Left lobe of liver (tissue), 2 donors: ENCODE measurements at regions not wholly inside any gene's neighbourhood (a gene's known extent, or its start where the extent isn't known, plus 50 kb on each side); places are given as distances from the start of the nearest gene placed in this dataset.
"Not testable (repeated sequence)": the region's sequence is repeated elsewhere in the genome, so short reads cannot be mapped to it uniquely, and the experiment has no call there.

Experiments
- ATAC-seq: fragments of 200-7000 bp; cut with Tn5 transposase; one replicate; pipeline ENCODE4 v1.9.1; 2020; ENCODE audit warnings: mild to moderate bottlenecking, moderate library complexity
- DNase-seq: peaks from one replicate; pipeline ENCODE4 v3.0.0-alpha.2; 2020; ENCODE audit warnings: low spot score
- donor health status: DM: no; HTN: no; CAD: no; lungs with moderate emphysema.
- donor health status: DM: no; HTN: yes; CAD: no.

DNA sequence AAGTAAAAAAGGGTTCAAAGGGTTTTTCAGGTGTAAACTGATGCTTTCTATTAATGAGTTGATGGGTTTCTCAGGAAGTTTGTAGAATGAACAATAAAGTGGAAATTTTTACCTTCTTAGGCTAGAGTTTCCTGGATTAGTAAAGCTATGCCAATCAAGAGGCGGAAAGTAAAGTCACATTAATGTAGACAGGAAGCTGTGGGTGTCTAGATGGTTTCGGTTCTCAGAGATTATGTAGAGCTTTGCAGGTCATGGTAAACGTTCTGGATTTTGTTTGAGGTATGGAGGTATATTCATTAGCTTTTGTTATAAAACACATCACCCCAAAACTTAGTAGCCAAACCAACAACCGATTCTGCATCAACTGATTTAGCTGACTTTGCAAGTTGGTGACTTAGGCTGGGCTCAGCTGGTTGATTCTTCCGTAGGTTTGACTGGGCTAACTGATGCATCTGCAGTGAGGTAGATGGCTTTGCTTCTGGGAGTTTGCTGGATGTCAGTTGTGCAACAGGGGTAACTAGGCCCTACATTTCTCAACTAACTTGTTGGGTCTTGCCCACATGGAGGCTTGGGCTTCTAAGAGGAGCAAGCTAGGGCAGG, 273.8 kb downstream of the MSX2 start:
- no peak for DNase-seq

DNA sequence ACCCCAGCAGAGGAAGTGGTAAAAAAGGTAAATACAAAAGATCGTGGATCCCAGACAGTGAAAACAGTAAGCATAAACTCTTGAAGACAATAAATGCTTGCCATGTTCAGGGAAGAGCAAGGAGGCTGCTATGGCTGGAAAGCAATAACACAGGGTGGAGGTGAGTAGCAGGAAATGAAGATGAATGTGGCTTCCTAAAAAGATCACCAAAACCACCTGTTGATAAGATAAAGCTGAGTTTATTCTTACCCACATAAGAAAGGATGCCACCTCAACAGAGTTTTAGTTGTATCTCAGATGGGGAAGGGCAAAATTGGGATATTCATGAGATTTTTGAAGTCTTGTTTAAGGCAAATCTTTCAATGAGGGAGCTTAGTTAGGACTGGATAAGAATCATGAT, 273.3 kb downstream of the MSX2 start:
- DNase-seq (no peak), ATAC-seq (no peak)

More for the DNA sequence above, 273.8 kb downstream of the MSX2 start:
- ATAC-seq: no peak

DNA sequence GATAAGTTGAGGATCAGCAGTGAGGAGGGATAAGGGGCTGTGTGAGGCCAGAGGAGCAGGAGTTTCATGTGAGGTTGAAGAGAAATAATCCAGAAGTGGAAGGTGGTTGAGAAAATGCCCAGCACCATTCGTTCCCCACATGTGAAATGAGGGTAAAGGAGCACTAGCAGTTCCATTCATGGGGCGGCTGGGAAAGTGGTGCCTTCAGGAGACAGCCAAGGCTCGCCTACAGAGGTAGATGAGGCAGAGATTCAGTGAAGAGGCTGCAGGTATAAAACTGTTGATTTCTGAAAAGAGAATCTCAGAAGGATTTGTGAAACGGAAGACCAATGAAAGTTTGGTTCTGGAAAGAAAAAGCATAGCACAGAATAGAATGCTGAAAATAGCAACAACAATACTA, 272.6 kb downstream of the MSX2 start:
- no peak for DNase-seq
- no peak for ATAC-seq

DNA sequence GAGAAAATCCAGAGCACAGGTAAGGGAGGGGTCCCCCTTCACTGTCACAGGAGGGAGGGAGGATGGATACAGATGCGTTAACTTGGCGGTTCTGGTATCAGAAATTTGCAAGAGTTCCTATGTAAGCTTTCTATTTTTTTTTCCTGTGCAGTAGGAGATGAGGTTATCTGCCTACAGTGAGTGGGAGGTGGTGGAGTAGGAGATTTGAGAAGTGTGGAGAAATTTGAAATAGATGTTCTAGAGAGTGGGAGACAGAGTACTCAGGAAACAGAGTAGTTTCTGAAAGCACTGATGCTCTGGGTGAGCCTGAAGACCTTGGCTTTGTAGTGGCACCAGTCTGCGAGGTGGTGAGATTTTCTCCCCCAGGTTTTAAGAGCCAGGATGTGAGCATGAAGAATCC, 271.4 kb downstream of the MSX2 start:
- DNase-seq: no peak
- ATAC-seq: no peak

DNA sequence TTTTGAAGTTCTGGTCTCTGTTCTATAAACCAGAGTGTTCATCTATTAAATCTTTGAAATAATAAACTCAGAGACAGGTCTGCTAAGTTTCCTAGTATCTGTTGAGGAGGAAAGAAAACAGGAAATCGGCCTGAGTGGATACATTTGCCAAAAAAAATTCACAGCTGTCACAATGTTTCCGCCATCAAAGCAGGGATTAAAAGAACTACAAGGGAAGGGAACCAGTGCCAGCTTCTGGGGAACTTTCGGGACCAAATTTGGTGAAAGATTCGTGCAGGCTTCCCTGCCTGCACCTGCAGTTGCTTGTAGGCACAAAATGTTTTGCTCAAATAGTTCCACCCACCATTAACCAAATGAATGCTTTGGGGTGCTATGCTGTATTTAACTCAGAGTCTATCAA, 267.5 kb downstream of the MSX2 start:
- ATAC-seq (no peak), DNase-seq (no peak)

DNA sequence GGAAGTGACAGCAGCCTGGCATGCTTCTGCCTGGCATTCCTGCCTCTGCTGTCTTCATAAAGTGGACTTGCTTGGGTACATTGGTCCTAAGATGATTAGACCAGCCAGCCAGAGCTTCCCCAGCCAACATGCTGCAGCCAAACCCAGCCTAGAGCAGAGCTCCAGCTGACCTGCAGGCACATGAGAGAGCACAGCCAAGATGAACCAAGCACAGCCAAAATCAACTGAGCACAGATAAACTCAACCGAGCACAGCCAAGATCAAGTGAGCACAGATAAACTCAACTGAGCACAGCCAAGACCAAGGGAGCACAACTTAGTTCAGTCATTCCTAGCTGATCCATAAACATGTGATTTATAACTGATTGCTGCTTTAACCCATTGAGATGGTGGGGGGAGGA, 266.5 kb downstream of the MSX2 start:
- ATAC-seq (peak; percentile 98), DNase-seq (peak; percentile 64)

DNA sequence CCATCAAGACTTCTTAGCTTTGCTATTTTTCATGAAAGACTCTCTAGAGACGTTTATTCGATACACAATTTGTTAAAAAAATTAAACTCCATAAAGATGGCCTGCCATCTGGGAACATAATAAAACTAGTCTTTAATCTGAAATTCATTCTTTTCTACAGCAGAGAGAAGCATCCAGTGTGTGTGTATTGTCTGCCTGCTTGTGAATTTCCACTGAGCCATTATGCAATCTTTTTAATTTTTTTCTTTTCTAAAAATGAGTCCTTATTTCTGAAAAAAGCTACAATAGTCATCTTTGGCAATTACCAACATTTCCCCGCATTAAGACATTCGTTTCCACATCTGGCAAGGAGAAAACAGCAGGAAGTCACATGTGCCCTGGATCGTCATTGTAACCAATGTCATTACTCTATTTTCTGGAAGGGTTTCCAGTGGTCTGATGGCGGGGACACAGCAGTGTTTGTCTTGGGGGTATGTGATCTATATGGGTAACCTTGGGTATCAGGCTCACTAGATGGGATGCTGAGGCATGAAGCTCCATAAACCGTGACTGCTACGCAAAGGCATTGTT, 263.1 kb downstream of the MSX2 start:
- ATAC-seq: no peak
- DNase-seq: no peak

DNA sequence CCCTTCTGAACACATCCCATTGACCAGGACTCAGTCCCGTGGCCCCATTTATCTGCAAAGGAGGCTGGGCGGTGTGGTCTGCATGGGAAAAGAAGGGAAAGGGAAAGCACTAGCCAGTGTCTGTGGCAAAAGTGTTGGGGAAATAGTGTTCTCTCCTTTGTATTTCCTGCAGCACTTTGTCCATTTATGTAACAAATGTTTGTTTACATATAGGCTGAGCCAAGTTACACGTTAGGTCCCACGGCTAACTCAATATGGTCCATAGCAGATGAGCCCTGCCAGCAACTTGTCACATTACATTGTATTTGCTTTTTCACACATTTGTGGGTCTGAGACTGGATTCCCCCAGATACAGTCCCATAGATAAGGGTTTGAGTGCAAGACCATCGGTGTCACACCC, 260.5 kb downstream of the MSX2 start:
- ATAC-seq: peak; percentile 71

DNA sequence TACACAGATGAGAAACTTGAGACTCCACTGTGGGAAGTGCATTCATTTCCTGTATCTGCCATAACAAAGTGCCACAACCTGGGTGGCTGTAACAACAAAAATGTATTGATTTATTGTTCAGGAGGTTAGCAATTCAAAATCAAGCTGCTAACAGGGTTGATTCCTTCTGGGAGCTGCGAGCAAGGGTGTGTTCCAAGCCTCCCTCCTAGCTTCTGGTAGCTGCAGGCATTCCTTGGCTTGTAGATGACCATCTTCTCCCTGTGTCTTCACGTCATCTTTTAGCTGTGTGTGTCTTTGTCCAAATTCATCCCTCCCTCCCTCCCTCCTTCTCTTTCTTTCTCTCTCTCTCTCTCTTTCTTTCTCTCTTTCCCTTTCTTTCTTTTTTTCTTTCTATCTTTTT, 258.1 kb downstream of the MSX2 start:
- ATAC-seq (no peak), DNase-seq (no peak)

More for the DNA sequence above, 260.5 kb downstream of the MSX2 start:
- no peak for DNase-seq

DNA sequence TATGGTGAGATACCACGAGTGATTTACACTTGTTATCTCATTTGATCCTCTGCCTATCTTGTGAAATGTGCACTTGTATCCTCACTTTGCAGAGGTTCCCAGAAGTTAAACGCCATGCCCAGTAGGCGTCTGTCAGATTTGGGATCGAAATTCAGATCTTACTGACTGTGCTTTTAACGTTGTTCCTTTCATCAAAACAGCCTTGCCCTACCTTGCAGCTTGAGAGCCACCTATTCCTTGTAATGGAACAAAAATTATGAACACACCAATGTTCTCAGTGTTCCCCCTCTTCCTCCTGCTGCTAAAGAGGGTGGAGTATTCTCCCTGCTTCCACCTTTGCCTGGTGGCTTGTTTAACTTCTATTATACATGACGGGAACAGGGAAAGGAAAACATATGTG, 257.0 kb downstream of the MSX2 start:
- ATAC-seq: peak; percentile 48

DNA sequence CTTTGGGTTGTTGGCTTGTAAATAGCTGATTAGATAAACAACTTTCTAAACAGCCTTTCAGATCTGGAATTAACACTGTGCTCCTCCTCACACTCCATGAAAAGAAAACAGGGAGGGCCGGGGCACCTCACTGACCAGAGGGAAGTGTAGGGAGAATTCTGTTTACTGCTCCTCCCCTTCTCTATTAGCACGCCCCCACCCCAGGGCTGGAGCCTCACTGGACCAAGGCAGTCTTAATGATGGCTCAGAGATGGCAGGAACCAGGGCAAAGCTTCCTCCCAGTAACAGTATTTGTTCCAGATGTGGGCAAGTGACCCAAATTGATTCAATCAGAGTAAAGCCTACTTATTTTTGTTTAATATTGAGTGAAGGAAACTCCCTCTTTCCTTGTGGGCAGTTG, 256.6 kb downstream of the MSX2 start:
- ATAC-seq (no peak), DNase-seq (no peak)

More for the DNA sequence above, 257.0 kb downstream of the MSX2 start:
- no peak for DNase-seq

DNA sequence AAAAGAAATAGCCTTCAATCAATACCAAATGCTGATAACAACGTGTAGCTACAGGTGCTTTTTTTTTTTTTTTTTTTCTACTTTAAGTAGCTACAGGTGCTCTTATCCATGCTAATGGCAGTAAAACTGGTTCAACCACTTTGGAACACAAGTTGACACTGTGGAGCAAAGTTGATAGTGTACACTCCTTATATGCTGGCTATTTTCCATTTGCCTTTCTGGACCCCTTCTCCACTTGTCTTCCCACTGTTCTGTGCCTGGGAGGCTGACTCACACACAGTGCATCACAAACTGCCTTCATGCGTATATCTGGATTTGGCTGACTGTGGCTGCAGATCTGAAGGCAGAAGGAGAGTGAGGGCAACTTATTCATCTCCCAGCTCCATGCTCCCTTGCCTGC, 247.9 kb downstream of the MSX2 start:
- no peak for ATAC-seq
- no peak for DNase-seq

DNA sequence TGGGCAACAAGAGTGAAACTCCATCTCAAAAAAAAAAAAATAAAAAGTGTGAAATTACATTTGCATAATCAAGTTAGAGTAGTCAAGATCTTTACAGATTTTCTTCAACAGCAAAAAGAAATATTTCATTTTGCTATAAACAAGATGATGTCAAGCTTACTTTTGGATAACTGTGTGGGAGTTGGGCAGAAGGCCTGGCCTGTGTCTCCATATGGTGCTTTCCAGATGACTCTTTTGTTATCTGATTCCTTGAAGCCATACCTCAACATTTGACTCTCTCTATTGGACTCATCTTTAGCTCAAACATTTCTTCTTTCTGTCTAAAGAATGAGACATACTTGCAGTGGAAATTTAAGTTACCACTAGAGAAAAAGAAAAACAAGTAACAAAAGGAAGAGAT, 246.8 kb downstream of the MSX2 start:
- DNase-seq: no peak
- no peak for ATAC-seq

DNA sequence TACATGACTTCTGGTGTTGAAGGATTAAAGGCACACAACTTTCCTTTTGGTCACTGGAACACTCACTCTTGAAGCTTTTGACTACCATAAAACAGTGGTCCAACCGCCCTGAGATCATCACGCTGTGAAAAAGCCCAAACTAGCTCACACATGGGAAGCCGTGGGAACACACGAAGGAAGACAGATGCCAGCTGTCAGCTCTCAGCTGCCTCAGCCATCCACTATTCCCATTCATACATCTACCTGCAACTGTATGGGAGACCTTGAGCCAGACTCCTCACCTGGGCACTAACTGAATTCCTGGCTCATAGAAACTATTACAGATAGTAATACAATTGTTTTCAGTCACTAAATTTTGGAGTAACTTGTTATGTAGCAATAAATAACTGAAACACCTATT, 246.1 kb downstream of the MSX2 start:
- DNase-seq (no peak), ATAC-seq (no peak)

DNA sequence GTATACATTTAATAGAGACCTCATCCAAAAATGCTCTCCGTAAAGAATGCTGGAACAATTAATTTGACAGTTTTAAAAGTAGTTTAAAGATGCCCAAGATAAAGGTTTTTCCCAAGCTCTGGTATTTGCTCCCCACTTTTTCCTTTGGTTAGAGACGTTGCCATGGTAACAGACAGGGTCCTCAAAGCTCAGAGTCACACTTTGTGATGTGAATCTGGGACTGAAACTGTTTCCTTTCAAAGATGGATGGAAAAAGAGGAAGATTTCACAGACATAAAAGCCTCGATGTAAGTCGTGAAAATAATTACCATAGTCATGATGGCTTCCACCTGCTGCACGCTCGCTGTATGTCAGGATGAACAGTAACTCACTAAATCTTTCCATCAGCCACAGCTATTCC, 229.5 kb downstream of the MSX2 start:
- DNase-seq (no peak), ATAC-seq (no peak)

DNA sequence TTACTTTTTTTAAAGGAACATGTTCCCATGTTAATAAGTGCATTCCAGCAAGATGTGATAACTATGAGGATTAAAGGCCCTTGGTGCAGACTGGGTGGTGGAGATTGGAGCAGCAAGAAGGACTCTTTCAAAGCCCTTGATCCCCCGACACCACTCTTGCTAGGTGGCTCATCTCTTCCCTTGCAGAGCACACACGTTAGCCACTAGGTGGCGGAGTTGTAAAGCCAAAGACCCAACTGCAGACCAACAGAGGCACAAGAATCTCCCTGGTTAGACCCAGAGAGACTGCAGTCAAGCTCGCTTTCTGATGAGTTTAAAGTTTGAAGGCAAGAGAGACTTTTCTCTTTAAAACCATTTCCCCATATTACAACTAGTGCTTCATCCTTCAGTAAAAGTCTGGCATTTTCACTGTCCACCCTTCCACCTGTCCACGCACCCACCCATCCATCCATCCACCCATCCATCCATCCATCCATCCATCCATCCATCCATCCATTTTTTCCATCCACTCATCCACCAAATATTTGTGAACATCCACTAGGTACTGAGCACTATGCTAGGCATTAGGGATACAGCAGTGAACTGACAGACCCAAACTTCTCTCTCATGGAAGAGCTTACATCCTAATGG, 226.9 kb downstream of the MSX2 start:
- ATAC-seq (peak; percentile 100), DNase-seq (peak; percentile 67)

DNA sequence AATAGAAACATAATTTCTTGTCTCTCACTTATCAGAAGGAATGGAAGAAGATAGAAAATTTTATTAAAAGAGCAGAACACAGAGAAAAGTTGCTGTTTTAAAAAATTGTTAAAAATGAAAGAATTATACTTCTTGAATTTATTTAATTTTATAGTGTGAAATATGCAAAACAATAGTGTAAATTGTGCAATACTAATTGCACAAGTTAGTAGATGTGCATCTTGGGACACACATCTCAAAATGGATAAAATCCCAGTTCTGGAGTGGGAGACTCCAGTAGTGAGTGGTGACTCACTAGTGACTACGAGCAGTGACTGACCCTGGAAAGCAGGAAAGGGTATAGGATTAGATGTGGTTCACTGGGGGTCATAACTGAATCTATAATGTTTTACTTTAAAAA, 223.2 kb downstream of the MSX2 start:
- ATAC-seq (no peak), DNase-seq (no peak)

DNA sequence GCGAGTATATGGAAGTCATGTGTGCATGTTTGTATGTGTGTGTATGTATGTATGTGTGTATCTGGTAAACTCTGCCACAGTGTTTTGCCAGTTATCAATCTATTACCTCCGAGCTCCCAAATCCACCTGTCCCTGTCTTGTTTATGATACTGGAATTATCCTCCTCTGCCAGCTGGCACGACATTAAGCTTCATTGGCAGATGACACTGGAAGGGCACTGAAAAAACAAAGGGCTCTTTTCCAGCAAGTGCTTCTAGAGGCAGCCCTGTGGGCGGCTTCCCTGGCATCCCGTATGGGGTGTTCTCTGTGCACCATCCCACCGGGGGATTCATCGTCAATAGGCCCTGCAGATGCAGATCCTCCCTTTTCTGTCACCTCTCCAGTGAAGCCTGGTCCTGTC, 221.5 kb downstream of the MSX2 start:
- peak; percentile 91 for ATAC-seq

DNA sequence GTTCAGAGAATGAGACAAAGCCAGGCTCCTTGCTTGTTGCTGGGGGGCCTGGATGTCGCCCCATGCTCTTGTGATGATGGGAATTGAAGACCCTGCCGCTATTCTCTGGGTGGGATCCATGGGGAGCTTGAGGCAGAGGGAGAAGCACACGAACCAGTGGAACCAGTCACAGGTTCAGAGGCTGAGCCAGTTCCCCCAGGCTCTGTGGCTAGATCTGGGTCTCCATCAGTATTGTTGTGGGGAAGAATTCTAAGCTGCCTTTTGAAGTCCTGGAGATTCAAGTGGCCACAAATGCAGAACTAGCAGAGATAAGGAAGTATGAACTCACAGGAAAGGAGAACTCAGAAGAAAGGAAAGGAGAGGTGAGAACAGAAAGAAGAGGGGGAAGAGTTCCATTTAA, 219.4 kb downstream of the MSX2 start:
- DNase-seq (no peak), ATAC-seq (no peak)

More for the DNA sequence above, 221.5 kb downstream of the MSX2 start:
- peak; percentile 56 for DNase-seq

DNA sequence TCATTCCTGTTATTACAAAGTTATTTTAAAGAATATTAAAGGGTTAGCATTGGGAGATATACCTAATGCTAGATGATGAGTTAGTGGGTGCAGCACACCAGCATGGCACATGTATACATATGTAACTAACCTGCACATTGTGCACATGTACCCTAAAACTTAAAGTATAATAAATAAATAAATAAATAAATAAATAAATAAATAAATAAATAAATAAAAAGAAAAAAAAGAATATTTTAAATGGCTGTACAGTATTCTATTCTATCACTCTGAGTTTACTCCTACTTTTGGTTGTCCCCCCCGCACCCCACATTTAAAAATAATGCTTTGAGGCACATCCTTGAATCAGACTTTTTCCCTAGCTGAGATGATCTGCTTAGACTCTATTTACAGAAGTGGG, 218.6 kb downstream of the MSX2 start:
- not testable (repeated sequence) for ATAC-seq, DNase-seq

DNA sequence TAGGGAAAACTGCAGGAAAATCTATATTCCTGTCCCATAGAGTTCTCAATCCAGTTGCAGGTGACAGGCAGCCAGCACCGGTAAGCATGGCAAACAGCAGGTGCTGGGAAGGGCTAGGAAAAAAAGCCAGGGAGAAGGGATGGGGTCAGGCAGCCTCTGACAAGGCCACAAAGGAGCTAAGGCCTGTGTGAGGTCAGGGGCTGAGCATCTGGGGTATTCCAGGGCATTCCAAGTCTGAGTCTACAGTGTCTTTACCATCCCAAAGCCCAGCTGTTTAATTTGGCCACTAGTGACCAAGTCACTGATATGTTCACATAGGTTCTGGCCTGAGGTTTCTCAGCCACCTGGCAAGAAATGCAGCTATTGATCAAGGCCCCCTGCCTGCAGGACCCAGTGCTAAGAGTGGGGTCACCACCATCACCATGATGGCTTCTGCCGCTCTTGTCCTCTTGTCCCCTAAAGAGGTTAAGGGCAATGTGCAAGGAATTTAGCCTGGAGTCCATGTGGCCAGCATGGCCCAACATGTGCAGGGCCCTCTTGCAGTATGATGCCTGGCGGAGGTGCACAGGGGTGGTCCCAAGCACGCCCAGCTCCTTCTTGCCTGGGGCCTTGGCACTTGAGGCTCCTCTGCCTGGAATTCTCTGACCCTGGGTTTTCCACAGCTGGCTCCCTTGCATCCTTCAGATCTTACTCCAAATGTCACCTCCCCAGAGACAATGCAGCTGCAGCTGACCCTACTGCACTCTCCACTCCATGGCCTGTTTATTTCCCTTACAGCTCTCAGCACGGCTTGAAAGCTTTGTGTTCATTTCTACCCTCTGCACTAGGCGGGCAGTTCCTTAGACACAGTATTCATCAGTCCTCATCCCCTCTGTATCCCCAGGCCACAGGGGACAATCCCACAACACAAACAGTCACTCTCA, 213.1 kb downstream of the MSX2 start:
- no peak for DNase-seq
- no peak for ATAC-seq
